NCI-H526 (cell line): ENCODE measurements at regions not wholly inside any gene's neighbourhood (a gene's known extent, or its start where the extent isn't known, plus 50 kb on each side); places are given as distances from the start of the nearest gene placed in this dataset.
"Not testable (repeated sequence)": the region's sequence is repeated elsewhere in the genome, so short reads cannot be mapped to it uniquely, and the experiment has no call there.

Source experiments
- DNase-seq, 2 experiments: peaks; one replicate each; lab custom pipeline; 2025; lab: John Stamatoyannopoulos, UW

- DNase-seq = not testable (repeated sequence)
These were observed 684.4 kb upstream of the GOLIM4 start for GRCh38 chr3:168779970-168780645.

- DNase-seq = no peak
These were observed 658.0 kb upstream of the GOLIM4 start for GRCh38 chr3:168753724-168754123.

- DNase-seq = no peak
These were observed 656.6 kb upstream of the GOLIM4 start for GRCh38 chr3:168752339-168752738.

- DNase-seq = no peak
These were observed 652.0 kb upstream of the GOLIM4 start for GRCh38 chr3:168747697-168748096.

GRCh38 chr3:168738527-168739325, 643.0 kb upstream of the GOLIM4 start:
- peak in 1 of 2 experiments; percentile 29 for DNase-seq

- DNase-seq = peak; percentile 83 to 87
These were observed 640.5 kb upstream of the GOLIM4 start for GRCh38 chr3:168736202-168736601.

- no peak for DNase-seq
These were observed 634.3 kb upstream of the GOLIM4 start for GRCh38 chr3:168730073-168730472.

- no peak for DNase-seq
These were observed 626.4 kb upstream of the GOLIM4 start for GRCh38 chr3:168722091-168722490.

- no peak for DNase-seq
These were observed 619.0 kb upstream of the GOLIM4 start for GRCh38 chr3:168714609-168715240.

- peak; percentile 6 to 58 for DNase-seq
These were observed 613.3 kb upstream of the GOLIM4 start for GRCh38 chr3:168709073-168709472.

- DNase-seq = no peak
These were observed 612.2 kb upstream of the GOLIM4 start for GRCh38 chr3:168707900-168708299.

- no peak for DNase-seq
These were observed 609.7 kb upstream of the GOLIM4 start for GRCh38 chr3:168705412-168705811.

GRCh38 chr3:168696051-168696450, 600.3 kb upstream of the GOLIM4 start:
- no peak for DNase-seq

GRCh38 chr3:168693870-168694269, 598.1 kb upstream of the GOLIM4 start:
- DNase-seq = no peak

- no peak for DNase-seq
These were observed 592.5 kb upstream of the GOLIM4 start for GRCh38 chr3:168688267-168688666.

GRCh38 chr3:168684519-168684918, 588.8 kb upstream of the GOLIM4 start:
- no peak for DNase-seq

GRCh38 chr3:168678730-168679129, 583.0 kb upstream of the GOLIM4 start:
- DNase-seq = no peak

GRCh38 chr3:168671091-168671490, 575.4 kb upstream of the GOLIM4 start:
- DNase-seq = no peak

- not testable (repeated sequence) for DNase-seq
These were observed 565.3 kb upstream of the GOLIM4 start for GRCh38 chr3:168660879-168661657.

GRCh38 chr3:168659015-168659414, 563.3 kb upstream of the GOLIM4 start:
- DNase-seq = no peak

- no peak for DNase-seq
These were observed 559.9 kb upstream of the GOLIM4 start for GRCh38 chr3:168655611-168656010.

GRCh38 chr3:168654700-168655099, 559.0 kb upstream of the GOLIM4 start:
- DNase-seq = no peak
